Stomach (tissue), 4 donors: ENCODE measurements at regions not wholly inside any gene's neighbourhood (a gene's known extent, or its start where the extent isn't known, plus 50 kb on each side); places are given as distances from the start of the nearest gene placed in this dataset.

ENCODE experiments used
- POLR2A ChIP-seq, 4 donors: fragments of 450-650 bp; IDR thresholded peaks; one replicate each; pipeline ENCODE4 v1.6.1; 2016; ENCODE audit warnings: antibody characterized with exemption in 4 of 4, control low read depth in 2 of 4, mild to moderate bottlenecking in 1 of 4, moderate library complexity in 1 of 4
- POLR2AphosphoS5 ChIP-seq, 3 donors: sonication (generic); formaldehyde crosslinking; IDR thresholded peaks; one replicate each; pipeline ENCODE4 v1.6.1; 2016; ENCODE audit warnings: antibody characterized with exemption in 3 of 3
- TF ChIP-seq, protein P1 (sequence below), 7 experiments: fragments of 450-650 bp in 4 of 7; fragments of 200-600 bp in 3 of 7; sonication (generic) in 3 of 7; IDR thresholded peaks; one replicate each; pipeline ENCODE4 v1.5.1; 2016 to 2019; ENCODE audit warnings: antibody characterized with exemption in 7 of 7, control low read depth in 2 of 7, mild to moderate bottlenecking in 1 of 7

DNA sequence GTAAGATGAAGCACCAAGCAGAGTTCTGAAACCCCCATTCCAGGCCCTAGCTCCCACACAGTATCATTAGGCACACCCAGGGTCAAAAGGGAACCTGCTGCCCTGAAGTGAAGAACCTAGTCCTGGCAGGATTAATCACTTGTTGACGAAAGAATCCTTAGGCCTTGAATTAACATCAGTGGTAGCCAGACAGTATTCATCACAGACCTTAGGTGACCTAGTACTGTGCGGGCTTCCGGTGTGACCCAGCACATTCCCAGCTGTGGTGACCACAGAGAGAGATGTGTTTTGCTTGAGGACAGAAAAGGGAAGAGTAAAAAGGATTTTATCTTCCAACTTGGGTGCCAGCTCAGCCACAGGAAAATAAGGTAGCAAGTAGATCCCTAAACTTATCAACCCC lies 1071.4 kb upstream of the FAM98A start:
- TF ChIP-seq POLR2AphosphoS5 (IDR thresholded peaks at IDR 0.05) (no peak), POLR2A (IDR thresholded peaks at IDR 0.05) (no peak)
- TF ChIP-seq, protein P1, sequence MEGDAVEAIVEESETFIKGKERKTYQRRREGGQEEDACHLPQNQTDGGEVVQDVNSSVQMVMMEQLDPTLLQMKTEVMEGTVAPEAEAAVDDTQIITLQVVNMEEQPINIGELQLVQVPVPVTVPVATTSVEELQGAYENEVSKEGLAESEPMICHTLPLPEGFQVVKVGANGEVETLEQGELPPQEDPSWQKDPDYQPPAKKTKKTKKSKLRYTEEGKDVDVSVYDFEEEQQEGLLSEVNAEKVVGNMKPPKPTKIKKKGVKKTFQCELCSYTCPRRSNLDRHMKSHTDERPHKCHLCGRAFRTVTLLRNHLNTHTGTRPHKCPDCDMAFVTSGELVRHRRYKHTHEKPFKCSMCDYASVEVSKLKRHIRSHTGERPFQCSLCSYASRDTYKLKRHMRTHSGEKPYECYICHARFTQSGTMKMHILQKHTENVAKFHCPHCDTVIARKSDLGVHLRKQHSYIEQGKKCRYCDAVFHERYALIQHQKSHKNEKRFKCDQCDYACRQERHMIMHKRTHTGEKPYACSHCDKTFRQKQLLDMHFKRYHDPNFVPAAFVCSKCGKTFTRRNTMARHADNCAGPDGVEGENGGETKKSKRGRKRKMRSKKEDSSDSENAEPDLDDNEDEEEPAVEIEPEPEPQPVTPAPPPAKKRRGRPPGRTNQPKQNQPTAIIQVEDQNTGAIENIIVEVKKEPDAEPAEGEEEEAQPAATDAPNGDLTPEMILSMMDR (IDR thresholded peaks at IDR 0.05): no peak
